ENCODE measurements at regions not wholly inside any gene's neighbourhood (a gene's known extent, or its start where the extent isn't known, plus 50 kb on each side); places are given as distances from the start of the nearest gene placed in this dataset.

DNA sequence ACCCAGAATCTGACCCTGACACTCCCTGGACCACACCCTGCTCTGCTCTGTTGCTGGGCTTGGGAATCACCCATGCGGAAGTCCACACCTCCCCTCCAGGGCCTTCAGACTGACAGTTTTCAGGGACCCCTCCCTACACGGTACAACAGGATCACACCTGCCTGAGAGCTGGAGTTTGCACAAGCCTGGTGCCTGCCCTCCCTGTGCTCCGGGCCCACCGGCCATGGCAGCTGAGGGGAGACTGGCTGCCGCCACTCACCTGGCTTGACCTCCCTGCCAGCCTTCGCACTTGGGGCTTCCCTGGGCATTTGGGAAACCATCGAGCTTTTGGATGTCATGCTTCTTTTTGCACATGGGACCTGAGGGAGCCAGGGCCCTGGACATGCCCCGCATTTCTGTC, 95.9 kb upstream of the ANKRD34C start:
- H3K4me3 ChIP-seq (replicated peaks in 1 of 2; ENCODE audit: low read depth in 1 of 2, low read length in 2 of 2), result no peak overlapping the region
- DNase-seq (ENCODE audit: low read depth, low spot score), result no peak
- no peak overlapping the region for H2AFZ ChIP-seq (ENCODE audit: low read depth, low read length, poor library complexity, severe bottlenecking)
- H3K36me3 ChIP-seq (ENCODE audit: control insufficient read depth in 1 of 2, insufficient read depth in 2 of 2, low read length in 2 of 2), result no peaks in the 10 kb centered on the region
- ChIA-PET CTCF (interaction anchor here (7.1 kb wide), 1 partner anchor 158 kb away, joined by 234 read pairs; no protein-coding TSS in a partner anchor), POLR2A (no interaction called here), RAD21 (ENCODE audit: low non-redundant PET in 1 of 2, low total read pairs in 2 of 2, uncharacterized antibody in 2 of 2, unreplicated experiment in 2 of 2) (no interaction called here)
- intact Hi-C loops (cut with micrococcal nuclease), result loop anchor here (10.0 kb wide), 1 partner anchor 432 kb away; no protein-coding TSS in a partner anchor
- no peaks in the 10 kb centered on the region for H3K79me2 ChIP-seq (ENCODE audit: insufficient read depth, low read length)
- BruUV-seq (replicated peaks), result no TSS peak
- no peaks in the 10 kb centered on the region for H4K20me1 ChIP-seq (ENCODE audit: insufficient read depth)
- no peak for ATAC-seq
- TF ChIP-seq SP1 (IDR thresholded peaks at IDR 0.05; ENCODE audit: low read depth), result no peak
- TF ChIP-seq, protein P1, sequence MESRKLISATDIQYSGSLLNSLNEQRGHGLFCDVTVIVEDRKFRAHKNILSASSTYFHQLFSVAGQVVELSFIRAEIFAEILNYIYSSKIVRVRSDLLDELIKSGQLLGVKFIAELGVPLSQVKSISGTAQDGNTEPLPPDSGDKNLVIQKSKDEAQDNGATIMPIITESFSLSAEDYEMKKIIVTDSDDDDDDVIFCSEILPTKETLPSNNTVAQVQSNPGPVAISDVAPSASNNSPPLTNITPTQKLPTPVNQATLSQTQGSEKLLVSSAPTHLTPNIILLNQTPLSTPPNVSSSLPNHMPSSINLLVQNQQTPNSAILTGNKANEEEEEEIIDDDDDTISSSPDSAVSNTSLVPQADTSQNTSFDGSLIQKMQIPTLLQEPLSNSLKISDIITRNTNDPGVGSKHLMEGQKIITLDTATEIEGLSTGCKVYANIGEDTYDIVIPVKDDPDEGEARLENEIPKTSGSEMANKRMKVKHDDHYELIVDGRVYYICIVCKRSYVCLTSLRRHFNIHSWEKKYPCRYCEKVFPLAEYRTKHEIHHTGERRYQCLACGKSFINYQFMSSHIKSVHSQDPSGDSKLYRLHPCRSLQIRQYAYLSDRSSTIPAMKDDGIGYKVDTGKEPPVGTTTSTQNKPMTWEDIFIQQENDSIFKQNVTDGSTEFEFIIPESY (IDR thresholded peaks at IDR 0.05; ENCODE audit: extremely low read depth, insufficient replicate concordance, low read length), result no peak
- no peak for TF ChIP-seq RAD21 (IDR thresholded peaks at IDR 0.05; ENCODE audit: low read depth)
- H3K4me1 ChIP-seq (ENCODE audit: control insufficient read depth in 1 of 2, insufficient read depth in 2 of 2, low read length in 2 of 2), result peaks cover 7 to 16% of the 10 kb centered on the region in 2 experiments
- no peak overlapping the region for H3K9ac ChIP-seq (ENCODE audit: low read length)
- H3K27ac ChIP-seq (ENCODE audit: low read depth, low read length), result no peak overlapping the region
- no peak overlapping the region; the same call in 1 of the 2 replicates for H3K4me2 ChIP-seq (ENCODE audit: low read length)
- H3K27me3 ChIP-seq (ENCODE audit: insufficient read depth, low read length), result no peaks in the 10 kb centered on the region; the same call in 1 of the 2 replicates
- H3K9me3 ChIP-seq (ENCODE audit: control insufficient read depth in 1 of 2, insufficient read depth in 1 of 2, low read depth in 1 of 2, low read length in 2 of 2), result no peaks in the 10 kb centered on the region
- H3K9me2 ChIP-seq (ENCODE audit: insufficient read depth), result no peaks in the 10 kb centered on the region

- no peaks in the 10 kb centered on the region for H4K20me1 ChIP-seq (ENCODE audit: insufficient read depth)
- H3K9me3 ChIP-seq (ENCODE audit: control insufficient read depth in 1 of 2, insufficient read depth in 1 of 2, low read depth in 1 of 2, low read length in 2 of 2), result no peaks in the 10 kb centered on the region
- peaks cover 7 to 16% of the 10 kb centered on the region in 2 experiments for H3K4me1 ChIP-seq (ENCODE audit: control insufficient read depth in 1 of 2, insufficient read depth in 2 of 2, low read length in 2 of 2)
- H3K79me2 ChIP-seq (ENCODE audit: insufficient read depth, low read length), result no peaks in the 10 kb centered on the region
- H3K27ac ChIP-seq (ENCODE audit: low read depth, low read length), result no peak overlapping the region
- peak overlapping the region; percentile 62 for H3K4me2 ChIP-seq (ENCODE audit: low read length)
- H3K27me3 ChIP-seq (ENCODE audit: insufficient read depth, low read length), result no peaks in the 10 kb centered on the region; the same call in 1 of the 2 replicates
- intact Hi-C loops (cut with micrococcal nuclease), result loop anchor here (10.0 kb wide), 1 partner anchor 430 kb away; no protein-coding TSS in a partner anchor
- no peaks in the 10 kb centered on the region for H3K36me3 ChIP-seq (ENCODE audit: control insufficient read depth in 1 of 2, insufficient read depth in 2 of 2, low read length in 2 of 2)
- no TSS peak for BruUV-seq (replicated peaks)
- RAD21 ChIA-PET (ENCODE audit: low non-redundant PET in 1 of 2, low total read pairs in 2 of 2, uncharacterized antibody in 2 of 2, unreplicated experiment in 2 of 2), result interaction anchor here (0.7 to 2.5 kb wide), 5 partner anchors 16 to 278 kb away, joined by 3 to 23 read pairs (median 3); no protein-coding TSS in a partner anchor
- TF ChIP-seq ZFX (IDR thresholded peaks at IDR 0.05) (0 out of 2 replicates have a peak, but pooled peaks have one; percentile 8), ELF1 (IDR thresholded peaks at IDR 0.05; ENCODE audit: borderline replicate concordance, low read depth) (peak; percentile 38), FOSL1 (IDR thresholded peaks at IDR 0.05; ENCODE audit: low read depth) (no peak), CBX3 (IDR thresholded peaks at IDR 0.05; ENCODE audit: low read depth) (peak; percentile 44; the same call in 1 of the 2 replicates), CTCF (IDR thresholded peaks at IDR 0.05 in 2 of 3, conservative IDR thresholded peaks at IDR 0.05 in 1 of 3; ENCODE audit: borderline replicate concordance in 1 of 3, insufficient read depth in 1 of 3, low read depth in 2 of 3, low read length in 2 of 3) (peak; percentile 40 to 78 (median 65); a peak in 5 of 6 replicates), SP1 (IDR thresholded peaks at IDR 0.05; ENCODE audit: low read depth) (no peak)
- ATAC-seq (peak; percentile 93), DNase-seq (ENCODE audit: low read depth, low spot score) (peak; percentile 50)
- POLR2A ChIA-PET, result interaction anchor here (0.8 to 2.7 kb wide), 4 partner anchors 11 to 181 kb away, joined by 3 to 7 read pairs (median 4); no protein-coding TSS in a partner anchor
- no peak overlapping the region for H3K9ac ChIP-seq (ENCODE audit: low read length)
- peak overlapping the region; percentile 44 to 56 for H3K4me3 ChIP-seq (replicated peaks in 1 of 2; ENCODE audit: low read depth in 1 of 2, low read length in 2 of 2)
- peak overlapping the region; percentile 79 for H2AFZ ChIP-seq (ENCODE audit: low read depth, low read length, poor library complexity, severe bottlenecking)
- H3K9me2 ChIP-seq (ENCODE audit: insufficient read depth), result no peaks in the 10 kb centered on the region
- CTCF ChIA-PET, result interaction anchor here (0.7 to 7.1 kb wide), 41 partner anchors 8 to 429 kb away, joined by 3 to 234 read pairs (median 5); no protein-coding TSS in a partner anchor
Observed at GRCh38 chr15:79185199-79185598, 94.6 kb upstream of the RASGRF1 start.
